ENCODE measurements at regions not wholly inside any gene's neighbourhood (a gene's known extent, or its start where the extent isn't known, plus 50 kb on each side); places are given as distances from the start of the nearest gene placed in this dataset.
"Not testable (repeated sequence)": the region's sequence is repeated elsewhere in the genome, so short reads cannot be mapped to it uniquely, and the experiment has no call there.

GRCh38 chr16:22584941-22585340 lies 74.2 kb downstream of the NPIPB5 start:
- TF ChIP-seq CTCF (IDR thresholded peaks at IDR 0.05 in 4 of 5, conservative IDR thresholded peaks at IDR 0.05 in 1 of 5); POLR2A (IDR thresholded peaks at IDR 0.05): not testable (repeated sequence)

All from gastrocnemius medialis (tissue), 4 donors.